GM19372 (cell line): ENCODE measurements at regions not wholly inside any gene's neighbourhood (a gene's known extent, or its start where the extent isn't known, plus 50 kb on each side); places are given as distances from the start of the nearest gene placed in this dataset.
"Not testable (repeated sequence)": the region's sequence is repeated elsewhere in the genome, so short reads cannot be mapped to it uniquely, and the experiment has no call there.

ENCODE experiments used
- ATAC-seq: cut with Tn5 transposase; IDR thresholded peaks from one replicate; pipeline ENCODE4 v1.9.1; 2021; ENCODE audit warnings: mild to moderate bottlenecking, low read depth, moderate library complexity; ENCODE audit not compliant: unreplicated experiment

DNA sequence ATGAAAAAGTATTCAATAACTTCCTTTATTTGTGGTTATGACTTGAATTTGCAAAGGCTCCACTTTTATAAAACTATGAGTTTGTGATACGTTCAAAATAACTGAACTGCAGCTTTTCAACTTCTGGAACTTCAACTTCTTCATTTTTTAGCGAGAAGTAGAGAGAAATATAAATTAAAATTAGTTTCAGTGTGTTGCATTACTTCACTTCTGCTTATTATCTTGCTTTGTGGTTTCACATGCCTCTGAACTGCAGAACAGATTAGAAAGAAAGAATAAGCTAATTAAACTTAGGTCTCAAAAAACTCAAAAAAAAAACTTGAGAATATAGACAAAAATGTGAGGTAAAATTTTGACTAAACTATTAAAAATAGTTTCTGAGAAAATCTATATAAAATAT lies 1073.4 kb downstream of the PCDH17 start:
- no peak for ATAC-seq

DNA sequence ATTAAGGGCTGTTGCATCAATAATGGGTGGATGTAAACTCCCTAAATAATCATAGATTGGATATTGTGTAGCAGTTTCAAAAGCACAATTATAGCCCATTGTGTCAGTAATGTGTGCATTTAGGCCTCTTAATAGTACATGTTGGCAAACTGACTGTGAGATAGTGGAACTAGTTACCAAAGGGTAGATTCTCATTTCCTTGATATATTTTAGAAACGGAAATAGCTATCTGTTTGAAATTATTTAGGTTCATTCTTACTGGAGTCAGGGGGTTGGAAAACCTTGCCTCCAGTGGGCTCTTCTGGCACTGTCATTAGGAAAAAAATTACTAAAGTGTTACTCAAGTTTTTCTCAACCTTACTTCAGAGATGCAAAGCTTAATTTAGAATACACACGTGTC lies 1074.9 kb downstream of the PCDH17 start:
- no peak for ATAC-seq

GRCh38 chr13:58712191-58712590 lies 1080.6 kb downstream of the PCDH17 start:
- no peak for ATAC-seq

DNA sequence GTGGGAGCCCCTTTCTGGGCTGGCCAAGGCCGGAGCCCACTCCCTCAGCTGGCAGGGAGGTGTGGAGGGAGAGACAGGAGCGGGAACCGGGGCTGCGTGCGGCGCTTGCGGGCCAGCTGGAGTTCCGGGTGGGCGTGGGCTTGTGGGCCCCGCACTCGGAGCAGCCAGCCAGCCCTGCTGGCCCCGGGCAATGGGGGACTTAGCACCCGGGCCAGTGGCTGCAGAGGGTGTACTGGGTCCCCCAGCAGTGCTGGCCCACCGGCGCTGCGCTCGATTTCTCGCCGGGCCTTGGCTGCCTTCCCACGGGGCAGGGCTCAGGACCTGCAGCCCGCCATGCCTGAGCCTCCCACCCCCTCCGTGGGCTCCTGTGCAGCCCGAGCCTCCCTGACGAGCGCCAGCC lies 1082.5 kb downstream of the PCDH17 start:
- not testable (repeated sequence) for ATAC-seq

DNA sequence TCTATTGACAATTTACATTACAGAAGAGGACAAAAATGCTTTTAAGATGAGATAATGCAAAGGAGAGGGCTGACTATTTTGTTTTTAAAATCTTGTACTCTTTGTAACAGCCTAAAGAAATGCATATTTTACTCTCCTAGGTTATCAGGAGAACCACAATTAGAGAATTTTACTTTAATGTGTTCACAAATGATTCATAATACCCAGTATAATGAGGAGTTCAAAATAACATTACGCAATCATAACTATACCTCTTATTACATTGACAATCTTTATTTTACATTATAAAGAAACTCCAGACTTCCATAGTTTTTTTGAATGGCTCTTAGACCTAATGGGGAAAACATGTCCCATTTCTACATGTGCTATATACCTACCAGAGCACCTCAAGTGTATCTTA lies 1089.7 kb downstream of the PCDH17 start:
- no peak for ATAC-seq

GRCh38 chr13:58728126-58728525 lies 1096.6 kb downstream of the PCDH17 start:
- ATAC-seq: no peak

DNA sequence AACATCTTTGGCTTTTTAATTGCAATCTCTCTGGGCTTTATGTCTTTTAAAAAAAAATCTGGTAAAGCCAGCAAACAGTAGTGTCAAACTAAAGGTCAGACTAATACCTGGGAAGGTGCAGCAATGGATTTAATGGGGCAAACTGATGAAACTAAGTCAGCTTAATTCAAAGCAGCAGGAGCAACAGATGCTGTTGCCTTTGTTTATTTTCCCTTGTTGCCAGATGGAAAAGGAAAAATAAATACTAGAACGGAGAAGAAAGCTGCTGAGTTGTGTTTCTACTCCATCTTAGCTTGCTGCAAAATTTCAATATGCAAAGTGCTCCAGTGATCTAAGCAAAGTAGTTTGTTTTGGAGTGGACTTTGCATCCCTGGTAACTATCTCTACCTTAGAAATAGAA lies 1097.8 kb downstream of the PCDH17 start:
- no peak for ATAC-seq

- no peak for ATAC-seq
Measured at GRCh38 chr13:58744686-58745085, 1113.1 kb downstream of the PCDH17 start.

DNA sequence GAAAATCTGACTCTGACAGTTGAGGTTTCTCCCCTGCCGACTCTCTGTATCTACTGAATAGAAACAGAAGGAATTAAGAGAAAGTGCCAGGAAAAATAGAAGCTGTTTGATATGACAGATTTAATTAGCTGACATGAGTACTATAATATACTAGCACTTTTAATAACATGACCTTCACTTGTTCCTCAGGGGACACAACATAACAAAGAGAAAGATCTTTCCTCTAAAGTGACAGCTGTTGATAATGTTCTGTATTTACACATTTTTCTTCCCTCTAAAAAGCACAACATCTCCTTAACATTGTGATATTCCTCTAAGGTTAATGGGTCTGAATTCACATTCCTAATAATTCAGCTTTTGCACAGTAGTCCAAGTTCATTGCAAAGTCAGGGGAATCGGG lies 1136.0 kb downstream of the PCDH17 start:
- no peak for ATAC-seq

DNA sequence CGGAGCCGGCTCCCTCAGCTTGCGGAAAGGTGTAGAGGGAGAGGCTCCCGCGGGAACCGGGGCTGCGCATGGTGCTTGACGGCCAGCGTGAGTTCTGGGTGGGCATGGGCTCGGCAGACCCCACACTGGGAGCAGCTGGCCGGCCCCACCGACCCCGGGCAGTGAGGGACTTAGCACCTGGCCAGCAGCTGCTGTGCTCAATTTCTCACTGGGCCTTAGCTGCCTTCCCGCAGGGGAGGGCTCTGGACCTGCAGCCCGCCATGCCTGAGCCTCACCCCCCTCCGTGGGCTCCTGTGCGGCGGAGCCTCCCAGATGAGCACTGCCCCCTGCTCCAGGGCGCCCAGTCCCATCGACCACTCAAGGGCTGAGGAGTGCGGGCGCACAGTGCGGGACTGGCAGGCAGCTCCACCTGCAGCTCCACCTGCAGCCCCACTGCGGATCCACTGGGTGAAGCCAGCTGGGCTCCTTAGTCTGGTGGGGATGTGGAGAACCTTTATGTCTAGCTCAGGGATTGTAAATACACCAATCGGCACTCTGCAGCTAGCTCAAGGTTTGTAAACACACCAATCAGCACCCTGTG lies 1141.8 kb downstream of the PCDH17 start:
- no peak for ATAC-seq

GRCh38 chr13:58782736-58783135 lies 1151.2 kb downstream of the PCDH17 start:
- no peak for ATAC-seq

DNA sequence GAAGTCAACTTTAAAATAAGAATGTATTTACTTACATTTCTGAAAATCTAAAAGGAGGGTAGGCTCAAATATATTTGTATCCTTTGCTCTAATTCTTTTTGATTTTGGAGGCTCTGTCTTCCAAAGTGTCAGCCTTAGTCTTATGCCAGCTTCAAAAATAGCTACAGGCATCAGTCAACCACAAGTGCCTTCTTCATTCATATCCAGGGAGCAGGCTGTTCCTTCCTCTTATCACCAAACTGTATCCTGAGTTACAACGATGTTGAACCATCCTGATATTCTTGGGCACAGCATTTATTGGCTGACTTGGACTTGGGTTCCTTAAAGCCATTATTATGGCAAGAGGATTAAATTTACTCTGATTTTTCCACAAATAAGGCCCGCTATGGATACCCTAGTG lies 1161.3 kb downstream of the PCDH17 start:
- no peak for ATAC-seq

- no peak for ATAC-seq
Measured at GRCh38 chr13:58795715-58796114, 1164.2 kb downstream of the PCDH17 start.

DNA sequence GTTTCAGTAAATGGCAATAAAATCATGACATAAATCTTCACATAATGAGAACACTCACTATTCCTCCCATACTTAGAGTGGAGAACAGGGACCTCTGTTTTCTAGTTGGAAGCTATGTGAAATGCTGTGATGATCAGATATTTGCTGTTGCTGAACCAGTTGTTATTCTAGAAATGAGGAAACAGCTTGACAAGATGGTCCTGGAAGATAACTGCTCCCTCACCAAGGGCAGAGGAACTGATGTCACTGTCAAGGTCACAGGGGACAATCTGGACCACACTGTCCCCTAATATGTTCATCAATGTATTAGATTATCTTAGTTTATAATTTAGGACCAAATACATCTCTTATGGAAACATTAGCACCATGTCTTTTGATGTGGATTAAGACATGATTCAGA lies 1173.3 kb downstream of the PCDH17 start:
- no peak for ATAC-seq

GRCh38 chr13:58806401-58806800 lies 1174.9 kb downstream of the PCDH17 start:
- ATAC-seq: no peak

- no peak for ATAC-seq
Measured at GRCh38 chr13:58823701-58824100, 1192.2 kb downstream of the PCDH17 start.

GRCh38 chr13:58827904-58828303 lies 1196.4 kb downstream of the PCDH17 start:
- ATAC-seq: no peak

GRCh38 chr13:58830841-58831240 lies 1199.3 kb downstream of the PCDH17 start:
- ATAC-seq: no peak

GRCh38 chr13:58838615-58839014 lies 1207.1 kb downstream of the PCDH17 start:
- ATAC-seq: no peak

DNA sequence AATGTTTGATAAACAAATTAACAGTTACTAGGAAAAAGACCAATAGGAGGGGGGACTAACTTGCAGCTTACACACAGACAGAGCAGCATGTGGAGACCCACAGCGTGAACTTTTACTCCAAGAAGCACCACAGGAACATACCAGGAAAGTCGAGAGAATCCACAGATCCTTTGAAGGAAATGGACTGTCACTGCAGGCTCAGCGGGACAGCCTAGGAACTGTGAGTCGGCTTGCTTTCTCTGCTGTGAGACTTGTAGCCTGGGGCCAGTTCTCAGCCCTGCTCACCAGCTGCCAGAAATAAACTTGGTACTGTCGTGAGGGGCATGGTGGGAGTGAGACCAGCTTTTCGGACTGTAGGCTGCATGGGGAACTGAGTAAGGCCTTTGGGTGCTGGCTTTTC lies 1211.5 kb downstream of the PCDH17 start:
- no peak for ATAC-seq

DNA sequence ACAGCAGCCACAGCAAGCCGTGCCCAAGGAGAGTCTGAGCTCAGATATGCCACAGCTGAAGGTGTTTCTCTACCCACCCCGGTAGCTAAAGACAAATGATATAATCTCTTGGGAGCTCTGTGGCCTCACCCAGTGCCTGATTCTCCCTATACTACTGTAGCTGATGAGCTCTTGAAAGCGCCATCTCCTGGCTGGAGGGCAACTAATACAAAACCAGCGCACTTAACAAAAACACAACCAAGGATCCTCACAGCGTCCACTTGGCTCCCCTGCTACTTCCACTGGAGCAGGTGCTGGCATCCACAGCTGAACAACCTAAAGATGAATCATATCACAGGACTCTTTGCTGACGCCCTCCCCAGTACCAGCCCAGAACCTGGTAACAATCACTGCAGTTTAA lies 1212.0 kb downstream of the PCDH17 start:
- ATAC-seq: no peak

DNA sequence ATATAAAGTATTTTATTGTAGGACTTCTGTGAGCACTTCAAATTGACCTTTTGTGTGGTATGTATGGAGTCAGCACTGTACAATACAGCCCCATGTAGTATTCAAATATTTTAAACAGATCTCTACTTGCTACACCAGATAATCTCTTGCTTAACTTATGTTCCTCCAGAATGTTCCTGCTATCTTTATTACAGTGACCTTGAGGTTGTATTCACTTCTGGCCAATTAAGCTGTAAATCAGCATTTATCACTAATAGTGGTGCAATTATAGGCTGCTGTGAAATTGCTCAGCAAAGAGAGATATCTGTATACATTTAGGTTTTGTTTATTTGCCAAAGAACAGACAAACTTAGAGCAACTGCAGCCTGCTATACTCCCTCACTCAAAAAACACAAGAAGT lies 1218.6 kb downstream of the PCDH17 start:
- no peak for ATAC-seq

DNA sequence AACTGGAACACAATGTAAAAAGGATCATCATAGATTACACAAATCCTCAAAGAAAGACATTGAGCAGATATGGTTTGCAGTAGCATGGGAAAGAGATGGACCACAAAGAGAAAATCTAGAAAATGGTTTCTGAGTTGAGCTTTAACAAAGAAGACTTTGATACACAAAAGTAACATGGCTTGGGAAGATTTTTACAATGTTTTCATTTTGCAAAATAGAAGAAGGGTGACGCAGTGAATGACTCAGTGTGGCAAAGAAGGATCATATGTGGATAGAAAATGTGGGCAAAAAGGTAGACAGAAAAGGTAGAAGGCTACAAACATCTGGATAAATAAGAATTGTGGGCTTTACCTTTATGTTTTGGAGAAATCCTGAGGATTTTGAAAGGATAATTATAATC lies 1220.5 kb downstream of the PCDH17 start:
- ATAC-seq: no peak
